Mucosa of rectum (tissue), 2 donors: ENCODE measurements at regions not wholly inside any gene's neighbourhood (a gene's known extent, or its start where the extent isn't known, plus 50 kb on each side); places are given as distances from the start of the nearest gene placed in this dataset.
"Not testable (repeated sequence)": the region's sequence is repeated elsewhere in the genome, so short reads cannot be mapped to it uniquely, and the experiment has no call there.

Experiments used
- H3K27ac ChIP-seq, 2 donors: one replicate each; pipeline ENCODE4 v1.7.0; 2013; ENCODE audit warnings: inconsistent platforms in 2 of 2, low read depth in 2 of 2, low read length in 2 of 2
- H3K27me3 ChIP-seq, 2 donors: one replicate each; pipeline ENCODE4 v1.7.0; 2013; ENCODE audit warnings: low read length in 2 of 2; ENCODE audit not compliant: control insufficient read depth in 2 of 2, insufficient read depth in 2 of 2
- H3K36me3 ChIP-seq, 2 donors: one replicate each; pipeline ENCODE4 v1.7.0; 2013; ENCODE audit warnings: low read length in 2 of 2; ENCODE audit not compliant: control insufficient read depth in 2 of 2, insufficient read depth in 2 of 2
- H3K4me1 ChIP-seq, 2 donors: one replicate each; pipeline ENCODE4 v1.7.0; 2013; ENCODE audit warnings: low read length in 2 of 2, mild to moderate bottlenecking in 1 of 2; ENCODE audit not compliant: control insufficient read depth in 2 of 2, insufficient read depth in 2 of 2
- H3K4me3 ChIP-seq, 2 donors: one replicate each; pipeline ENCODE4 v1.7.0; 2013; ENCODE audit warnings: low read length in 2 of 2
- H3K9ac ChIP-seq, 2 donors: one replicate each; pipeline ENCODE4 v1.7.0; 2013; ENCODE audit warnings: low read length in 2 of 2, low read depth in 1 of 2, mild to moderate bottlenecking in 1 of 2
- H3K9me3 ChIP-seq, 2 donors: one replicate each; pipeline ENCODE4 v1.7.0; 2013; ENCODE audit warnings: low read length in 2 of 2; ENCODE audit not compliant: control insufficient read depth in 2 of 2
- donor health status: healthy.
- donor health status: Normal muscosa, but diverticular disease.

- no peak overlapping the region for H3K4me3 ChIP-seq
- H3K36me3 ChIP-seq = no peaks in the 10 kb centered on the region
- H3K4me1 ChIP-seq = no peaks in the 10 kb centered on the region
- H3K27me3 ChIP-seq = no peaks in the 10 kb centered on the region
- H3K27ac ChIP-seq = no peak overlapping the region
- H3K9me3 ChIP-seq = no peaks in the 10 kb centered on the region
- H3K9ac ChIP-seq = no peak overlapping the region
Observed at GRCh38 chr17:70709596-70709995, 540.3 kb downstream of the KCNJ2 start.

GRCh38 chr17:70713694-70714093 is 544.4 kb downstream of the KCNJ2 start:
- Histone ChIP-seq H3K27me3 (no peaks in the 10 kb centered on the region), H3K36me3 (no peaks in the 10 kb centered on the region), H3K9ac (no peak overlapping the region), H3K4me1 (no peaks in the 10 kb centered on the region), H3K9me3 (no peaks in the 10 kb centered on the region), H3K4me3 (no peak overlapping the region), H3K27ac (no peak overlapping the region)

- Histone ChIP-seq H3K27ac (no peak overlapping the region), H3K27me3 (no peaks in the 10 kb centered on the region), H3K36me3 (no peaks in the 10 kb centered on the region), H3K9me3 (no peaks in the 10 kb centered on the region), H3K4me3 (no peak overlapping the region), H3K4me1 (no peaks in the 10 kb centered on the region), H3K9ac (no peak overlapping the region)
Observed at GRCh38 chr17:70716551-70716950, 547.2 kb downstream of the KCNJ2 start.

GRCh38 chr17:70717042-70717441 is 547.7 kb downstream of the KCNJ2 start:
- Histone ChIP-seq H3K9me3 (no peaks in the 10 kb centered on the region), H3K4me1 (no peaks in the 10 kb centered on the region), H3K27me3 (no peaks in the 10 kb centered on the region), H3K4me3 (no peak overlapping the region), H3K36me3 (no peaks in the 10 kb centered on the region), H3K27ac (no peak overlapping the region), H3K9ac (no peak overlapping the region)

- Histone ChIP-seq H3K9ac (no peak overlapping the region), H3K27ac (no peak overlapping the region), H3K4me1 (no peaks in the 10 kb centered on the region), H3K36me3 (no peaks in the 10 kb centered on the region), H3K4me3 (no peak overlapping the region), H3K27me3 (no peaks in the 10 kb centered on the region), H3K9me3 (no peaks in the 10 kb centered on the region)
Observed at GRCh38 chr17:70736375-70736957, 567.1 kb downstream of the KCNJ2 start.

GRCh38 chr17:70739065-70739464 is 569.7 kb downstream of the KCNJ2 start:
- no peak overlapping the region for H3K9ac ChIP-seq
- H3K27ac ChIP-seq = no peak overlapping the region
- no peaks in the 10 kb centered on the region for H3K27me3 ChIP-seq
- H3K9me3 ChIP-seq = no peaks in the 10 kb centered on the region
- no peak overlapping the region for H3K4me3 ChIP-seq
- H3K4me1 ChIP-seq = no peaks in the 10 kb centered on the region
- no peaks in the 10 kb centered on the region for H3K36me3 ChIP-seq

GRCh38 chr17:70746574-70746973 is 577.2 kb downstream of the KCNJ2 start:
- H3K9ac ChIP-seq, H3K4me3 ChIP-seq, H3K27me3 ChIP-seq, H3K9me3 ChIP-seq, H3K36me3 ChIP-seq, H3K27ac ChIP-seq, H3K4me1 ChIP-seq: not testable (repeated sequence)

- H3K36me3 ChIP-seq = no peaks in the 10 kb centered on the region
- no peaks in the 10 kb centered on the region for H3K4me1 ChIP-seq
- H3K9ac ChIP-seq = no peak overlapping the region
- no peaks in the 10 kb centered on the region for H3K9me3 ChIP-seq
- no peaks in the 10 kb centered on the region for H3K27me3 ChIP-seq
- H3K4me3 ChIP-seq = no peak overlapping the region
- H3K27ac ChIP-seq = no peak overlapping the region
Observed at GRCh38 chr17:70750983-70751382, 581.7 kb downstream of the KCNJ2 start.

GRCh38 chr17:70752461-70752860 is 583.1 kb downstream of the KCNJ2 start:
- H3K4me3 ChIP-seq, H3K27me3 ChIP-seq, H3K27ac ChIP-seq, H3K36me3 ChIP-seq, H3K9me3 ChIP-seq, H3K4me1 ChIP-seq, H3K9ac ChIP-seq: not testable (repeated sequence)

- Histone ChIP-seq H3K9ac (no peak overlapping the region), H3K36me3 (no peaks in the 10 kb centered on the region), H3K27ac (no peak overlapping the region), H3K27me3 (no peaks in the 10 kb centered on the region), H3K9me3 (no peaks in the 10 kb centered on the region), H3K4me1 (no peaks in the 10 kb centered on the region), H3K4me3 (no peak overlapping the region)
Observed at GRCh38 chr17:70752966-70753467, 583.7 kb downstream of the KCNJ2 start.

GRCh38 chr17:70763018-70763417 is 593.7 kb downstream of the KCNJ2 start:
- Histone ChIP-seq H3K27ac (no peak overlapping the region), H3K9me3 (no peaks in the 10 kb centered on the region), H3K27me3 (no peaks in the 10 kb centered on the region), H3K4me1 (no peaks in the 10 kb centered on the region), H3K9ac (no peak overlapping the region), H3K4me3 (no peak overlapping the region), H3K36me3 (no peaks in the 10 kb centered on the region)
